Uterus (tissue), 3 donors: ENCODE measurements at regions not wholly inside any gene's neighbourhood (a gene's known extent, or its start where the extent isn't known, plus 50 kb on each side); places are given as distances from the start of the nearest gene placed in this dataset.

Source experiments
- DNase-seq, 2 donors: peaks; one replicate each; pipeline ENCODE4 v3.0.0-alpha.2; 2019 to 2020
- H3K27ac ChIP-seq, 2 donors: fragments of 200-600 bp; sonication (generic); 1 replicate in 1 of 2; 2 replicates in 1 of 2; pipeline ENCODE4 v1.5.1; 2016 to 2018
- H3K27me3 ChIP-seq, 2 donors: fragments of 200-600 bp; sonication (generic); one replicate each; pipeline ENCODE4 v1.5.1; 2018 to 2019; ENCODE audit warnings: control low read depth in 1 of 2
- H3K36me3 ChIP-seq, 2 donors: fragments of 200-600 bp; sonication (generic); one replicate each; pipeline ENCODE4 v1.5.1; 2019; ENCODE audit warnings: control low read depth in 1 of 2
- H3K4me1 ChIP-seq, 2 donors: fragments of 200-600 bp; sonication (generic); one replicate each; pipeline ENCODE4 v1.5.1; 2018 to 2019; ENCODE audit warnings: control low read depth in 1 of 2
- H3K4me3 ChIP-seq, 2 donors: fragments of 200-600 bp; sonication (generic); 1 replicate in 1 of 2; 2 replicates in 1 of 2; pipeline ENCODE4 v1.5.1; 2018 to 2019; ENCODE audit warnings: mild to moderate bottlenecking in 1 of 2
- H3K9me3 ChIP-seq, 2 donors: fragments of 200-600 bp; sonication (generic); one replicate each; pipeline ENCODE4 v1.5.1; 2019; ENCODE audit warnings: control low read depth in 1 of 2
- POLR2A ChIP-seq, 2 donors: fragments of 450-650 bp; IDR thresholded peaks; one replicate each; pipeline ENCODE4 v1.6.1; 2016; ENCODE audit warnings: antibody characterized with exemption in 2 of 2, mild to moderate bottlenecking in 1 of 2, moderate library complexity in 1 of 2
- intact Hi-C: fragments of 100-400 bp; cut with DNase I; formaldehyde crosslinking; loops from one replicate; pipeline ENCODE4 v1.15.1; 2023; ENCODE audit warnings: low total_unique reads
- TF ChIP-seq, protein P1 (sequence below), 4 experiments: fragments of 200-600 bp in 2 of 4; fragments of 450-650 bp in 2 of 4; sonication (generic) in 2 of 4; IDR thresholded peaks; one replicate each; pipeline ENCODE4 v1.5.1; 2016 to 2019; ENCODE audit warnings: antibody characterized with exemption in 4 of 4, mild to moderate bottlenecking in 2 of 4, moderate library complexity in 1 of 4
- donor health status: DM: yes; HTN: yes; CAD: no.

DNA sequence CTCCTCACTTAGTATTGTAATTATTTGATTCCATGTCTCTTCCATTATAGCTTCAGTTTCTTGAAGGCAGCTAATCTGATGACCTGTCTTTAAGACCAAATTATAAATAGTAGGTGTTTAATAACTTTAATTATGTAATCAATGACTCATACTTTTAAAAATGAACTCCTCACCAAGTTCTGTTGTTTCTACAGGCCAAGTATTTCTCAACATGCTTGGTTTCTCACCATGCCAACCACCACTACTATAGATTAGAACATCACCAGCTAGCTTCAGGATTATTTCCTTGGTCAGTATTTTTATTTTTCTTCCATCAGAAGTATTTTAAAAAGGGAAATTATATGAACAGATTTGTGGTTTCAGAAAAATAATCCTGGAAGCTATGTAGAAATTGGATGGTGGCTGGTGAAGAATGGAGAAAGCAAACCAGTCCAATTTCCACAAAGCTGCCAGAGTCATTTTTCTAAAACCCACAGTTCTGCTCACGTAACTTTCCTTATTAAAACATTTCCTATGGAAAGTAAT, 237.7 kb upstream of the DACH1 start:
- H3K4me3 ChIP-seq: no peak overlapping the region
- no peak for DNase-seq
- H3K4me1 ChIP-seq: no peaks in the 10 kb centered on the region
- no peaks in the 10 kb centered on the region for H3K9me3 ChIP-seq
- no peaks in the 10 kb centered on the region for H3K27me3 ChIP-seq
- intact Hi-C loops: no loop called here
- no peak overlapping the region for H3K27ac ChIP-seq
- H3K36me3 ChIP-seq: no peaks in the 10 kb centered on the region
- TF ChIP-seq, protein P1, sequence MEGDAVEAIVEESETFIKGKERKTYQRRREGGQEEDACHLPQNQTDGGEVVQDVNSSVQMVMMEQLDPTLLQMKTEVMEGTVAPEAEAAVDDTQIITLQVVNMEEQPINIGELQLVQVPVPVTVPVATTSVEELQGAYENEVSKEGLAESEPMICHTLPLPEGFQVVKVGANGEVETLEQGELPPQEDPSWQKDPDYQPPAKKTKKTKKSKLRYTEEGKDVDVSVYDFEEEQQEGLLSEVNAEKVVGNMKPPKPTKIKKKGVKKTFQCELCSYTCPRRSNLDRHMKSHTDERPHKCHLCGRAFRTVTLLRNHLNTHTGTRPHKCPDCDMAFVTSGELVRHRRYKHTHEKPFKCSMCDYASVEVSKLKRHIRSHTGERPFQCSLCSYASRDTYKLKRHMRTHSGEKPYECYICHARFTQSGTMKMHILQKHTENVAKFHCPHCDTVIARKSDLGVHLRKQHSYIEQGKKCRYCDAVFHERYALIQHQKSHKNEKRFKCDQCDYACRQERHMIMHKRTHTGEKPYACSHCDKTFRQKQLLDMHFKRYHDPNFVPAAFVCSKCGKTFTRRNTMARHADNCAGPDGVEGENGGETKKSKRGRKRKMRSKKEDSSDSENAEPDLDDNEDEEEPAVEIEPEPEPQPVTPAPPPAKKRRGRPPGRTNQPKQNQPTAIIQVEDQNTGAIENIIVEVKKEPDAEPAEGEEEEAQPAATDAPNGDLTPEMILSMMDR (IDR thresholded peaks at IDR 0.05): no peak
- TF ChIP-seq POLR2A (IDR thresholded peaks at IDR 0.05): no peak

DNA sequence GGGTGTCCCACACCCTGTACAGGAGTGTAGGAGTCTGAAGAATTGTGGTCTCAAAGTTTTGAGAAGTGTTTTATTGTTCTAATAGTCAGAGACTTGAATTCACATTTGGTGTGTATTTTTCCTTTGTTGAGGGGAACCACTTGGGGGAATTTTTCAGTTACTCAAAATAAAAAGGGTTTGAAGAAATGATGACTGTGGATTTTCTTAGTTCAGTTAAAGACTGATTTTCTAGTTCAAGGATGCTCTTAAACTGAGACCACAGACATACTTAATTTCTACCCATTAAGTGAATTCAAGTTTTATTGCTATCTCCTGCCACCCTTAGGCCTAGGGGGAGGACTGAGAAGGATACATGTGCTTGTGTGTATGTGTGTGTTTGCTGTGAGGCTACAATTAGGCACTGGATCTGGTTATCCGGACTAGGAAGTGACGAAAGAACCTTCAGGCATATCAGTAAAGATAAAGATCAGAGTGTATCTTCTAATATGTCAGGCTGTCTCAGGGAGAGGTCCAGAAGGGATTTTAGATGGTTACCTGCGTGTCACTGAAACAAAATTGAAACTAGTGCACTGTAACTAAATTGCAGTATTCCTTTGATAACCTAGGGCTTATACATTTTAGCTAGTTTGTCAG, 234.9 kb upstream of the DACH1 start:
- no peaks in the 10 kb centered on the region for H3K36me3 ChIP-seq
- intact Hi-C loops: no loop called here
- TF ChIP-seq, protein P1 (IDR thresholded peaks at IDR 0.05): no peak
- TF ChIP-seq POLR2A (IDR thresholded peaks at IDR 0.05): no peak
- no peak overlapping the region for H3K4me3 ChIP-seq
- H3K4me1 ChIP-seq: no peaks in the 10 kb centered on the region
- H3K27me3 ChIP-seq: no peaks in the 10 kb centered on the region
- no peaks in the 10 kb centered on the region for H3K9me3 ChIP-seq
- no peak overlapping the region for H3K27ac ChIP-seq
- no peak for DNase-seq

DNA sequence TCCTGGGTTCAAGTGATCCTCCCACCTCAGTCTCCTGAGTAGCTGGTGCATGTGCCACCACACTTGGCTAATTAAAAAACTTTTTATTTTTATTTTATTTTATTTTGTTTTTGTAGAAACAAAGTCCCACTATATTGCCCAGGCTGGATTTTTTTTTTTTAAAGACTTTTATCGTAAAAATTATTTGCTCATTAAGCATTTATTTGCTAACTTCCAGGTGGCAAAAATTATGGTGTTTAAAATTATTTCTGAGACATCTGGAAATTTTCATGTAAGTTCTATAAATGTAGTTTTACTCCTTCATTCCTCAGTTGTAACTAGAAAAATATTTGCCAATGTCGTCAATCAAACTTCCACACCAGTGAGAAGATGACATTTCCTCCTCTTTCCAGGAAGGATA, 233.3 kb upstream of the DACH1 start:
- Histone ChIP-seq H3K4me1 (no peaks in the 10 kb centered on the region), H3K4me3 (no peak overlapping the region), H3K9me3 (no peaks in the 10 kb centered on the region), H3K36me3 (no peaks in the 10 kb centered on the region), H3K27me3 (no peaks in the 10 kb centered on the region), H3K27ac (no peak overlapping the region)
- no peak for TF ChIP-seq POLR2A (IDR thresholded peaks at IDR 0.05)
- TF ChIP-seq, protein P1 (IDR thresholded peaks at IDR 0.05): no peak
- intact Hi-C loops: no loop called here
- no peak for DNase-seq

GRCh38 chr13:72097568-72097967, 230.6 kb upstream of the DACH1 start:
- H3K4me3 ChIP-seq: no peak overlapping the region
- H3K27me3 ChIP-seq: no peaks in the 10 kb centered on the region
- DNase-seq: no peak
- intact Hi-C loops: no loop called here
- no peak overlapping the region for H3K27ac ChIP-seq
- no peaks in the 10 kb centered on the region for H3K36me3 ChIP-seq
- no peaks in the 10 kb centered on the region for H3K9me3 ChIP-seq
- TF ChIP-seq POLR2A (IDR thresholded peaks at IDR 0.05): no peak
- TF ChIP-seq, protein P1 (IDR thresholded peaks at IDR 0.05): no peak
- no peaks in the 10 kb centered on the region for H3K4me1 ChIP-seq

- Histone ChIP-seq H3K4me1 (no peaks in the 10 kb centered on the region), H3K36me3 (no peaks in the 10 kb centered on the region), H3K4me3 (no peak overlapping the region), H3K27ac (no peak overlapping the region), H3K9me3 (no peaks in the 10 kb centered on the region), H3K27me3 (no peaks in the 10 kb centered on the region)
- TF ChIP-seq, protein P1 (IDR thresholded peaks at IDR 0.05): no peak
- no peak for TF ChIP-seq POLR2A (IDR thresholded peaks at IDR 0.05)
- intact Hi-C loops: no loop called here
- DNase-seq: no peak
Observed at GRCh38 chr13:72093262-72093661, 226.3 kb upstream of the DACH1 start.
